ENCODE measurements at regions not wholly inside any gene's neighbourhood (a gene's known extent, or its start where the extent isn't known, plus 50 kb on each side); places are given as distances from the start of the nearest gene placed in this dataset.

DNA sequence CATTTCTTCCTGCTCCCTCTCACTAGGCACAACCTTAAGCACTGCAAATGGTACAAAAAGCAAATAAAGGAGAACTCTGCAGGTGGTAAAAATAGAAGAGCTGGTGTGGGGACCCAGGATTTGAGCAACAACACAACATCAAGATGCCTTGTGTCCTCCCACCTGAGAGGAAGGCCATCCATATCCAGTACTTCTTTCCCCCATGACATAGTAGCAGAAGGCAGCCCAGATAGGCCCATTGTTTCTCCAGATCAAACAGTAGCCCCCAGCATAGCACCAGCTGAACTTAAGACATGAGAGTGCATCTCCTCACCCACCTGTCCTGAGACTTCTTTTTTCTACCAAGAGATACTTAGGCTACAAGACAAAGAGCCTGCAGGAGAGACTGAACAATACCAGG, 180.5 kb downstream of the GOLGA6L6 start:
- TF ChIP-seq CTCF (IDR thresholded peaks at IDR 0.05; ENCODE audit: borderline replicate concordance, control extremely low read depth, extremely low read depth, insufficient read depth, missing control alignments): no peak
- in situ Hi-C loops (cut with MboI; ENCODE audit: low sequenced_read_pairs, unreplicated experiment): no loop called here
- DNase-seq (ENCODE audit: low spot score): no peak

GRCh38 chr15:20358779-20359414, 182.7 kb downstream of the GOLGA6L6 start:
- no peak for TF ChIP-seq CTCF (IDR thresholded peaks at IDR 0.05; ENCODE audit: borderline replicate concordance, control extremely low read depth, extremely low read depth, insufficient read depth, missing control alignments)
- in situ Hi-C loops (cut with MboI; ENCODE audit: low sequenced_read_pairs, unreplicated experiment): no loop called here
- DNase-seq (ENCODE audit: low spot score): peak; percentile 45

GRCh38 chr15:20358066-20358778, 183.4 kb downstream of the GOLGA6L6 start:
- no peak for TF ChIP-seq CTCF (IDR thresholded peaks at IDR 0.05; ENCODE audit: borderline replicate concordance, control extremely low read depth, extremely low read depth, insufficient read depth, missing control alignments)
- in situ Hi-C loops (cut with MboI; ENCODE audit: low sequenced_read_pairs, unreplicated experiment): no loop called here
- peak; percentile 62 for DNase-seq (ENCODE audit: low spot score)

- DNase-seq (ENCODE audit: low spot score): peak; percentile 73
- no peak for TF ChIP-seq CTCF (IDR thresholded peaks at IDR 0.05; ENCODE audit: borderline replicate concordance, control extremely low read depth, extremely low read depth, insufficient read depth, missing control alignments)
- in situ Hi-C loops (cut with MboI; ENCODE audit: low sequenced_read_pairs, unreplicated experiment): no loop called here
Observed at GRCh38 chr15:20357481-20358065, 184.0 kb downstream of the GOLGA6L6 start.

DNA sequence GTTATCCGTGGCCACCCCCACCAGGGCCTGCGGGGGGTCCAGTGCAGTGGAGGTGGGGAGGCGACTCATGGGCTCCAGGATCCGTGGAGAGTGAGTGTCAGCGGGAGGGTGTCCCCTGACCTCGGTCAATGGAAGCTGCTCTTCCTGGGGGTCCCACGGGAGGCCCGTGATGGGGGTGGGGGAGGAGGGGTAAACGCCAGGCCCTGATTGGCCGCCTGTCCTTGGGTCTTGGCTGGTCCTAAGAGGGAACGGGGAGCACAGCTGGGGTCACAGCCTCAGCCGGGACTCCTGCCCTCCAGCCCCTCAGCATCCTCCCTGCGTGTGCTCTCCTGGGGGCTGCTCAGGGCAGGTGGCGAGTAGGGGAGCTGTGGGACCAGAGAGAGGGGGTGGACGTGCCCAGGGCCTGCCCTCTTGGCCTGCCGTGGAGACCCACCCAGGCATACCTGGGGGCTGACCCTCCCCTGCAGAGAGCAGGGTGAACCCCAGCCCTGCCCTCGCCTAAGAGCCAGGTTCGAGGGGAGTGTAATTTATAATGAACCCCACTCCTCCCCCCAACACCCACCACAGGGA, 184.6 kb downstream of the GOLGA6L6 start:
- in situ Hi-C loops (cut with MboI; ENCODE audit: low sequenced_read_pairs, unreplicated experiment): no loop called here
- TF ChIP-seq CTCF (IDR thresholded peaks at IDR 0.05; ENCODE audit: borderline replicate concordance, control extremely low read depth, extremely low read depth, insufficient read depth, missing control alignments): no peak
- DNase-seq (ENCODE audit: low spot score): peak; percentile 63

GRCh38 chr15:20356444-20356910, 185.1 kb downstream of the GOLGA6L6 start:
- peak; percentile 97 for DNase-seq (ENCODE audit: low spot score)
- in situ Hi-C loops (cut with MboI; ENCODE audit: low sequenced_read_pairs, unreplicated experiment): no loop called here
- peak; percentile 93 for TF ChIP-seq CTCF (IDR thresholded peaks at IDR 0.05; ENCODE audit: borderline replicate concordance, control extremely low read depth, extremely low read depth, insufficient read depth, missing control alignments)
